A673 (cell line): ENCODE measurements at regions not wholly inside any gene's neighbourhood (a gene's known extent, or its start where the extent isn't known, plus 50 kb on each side); places are given as distances from the start of the nearest gene placed in this dataset.

Experiments
- CTCF ChIP-seq: fragments of 300-800, 200-600 bp; sonication (generic); conservative IDR thresholded peaks from 2 replicates; pipeline ENCODE4 v1.5.1; 2017; ENCODE audit warnings: low read depth, mild to moderate bottlenecking, antibody characterized with exemption, low read length, moderate library complexity, mixed read lengths
- EZH2 ChIP-seq: fragments of 200-600 bp; sonication (generic); IDR thresholded peaks from 2 replicates; pipeline ENCODE4 v1.6.1; 2017; ENCODE audit warnings: borderline replicate concordance, low read depth, mild to moderate bottlenecking, mixed read lengths, antibody characterized with exemption, low read length; ENCODE audit not compliant: poor library complexity, severe bottlenecking

DNA sequence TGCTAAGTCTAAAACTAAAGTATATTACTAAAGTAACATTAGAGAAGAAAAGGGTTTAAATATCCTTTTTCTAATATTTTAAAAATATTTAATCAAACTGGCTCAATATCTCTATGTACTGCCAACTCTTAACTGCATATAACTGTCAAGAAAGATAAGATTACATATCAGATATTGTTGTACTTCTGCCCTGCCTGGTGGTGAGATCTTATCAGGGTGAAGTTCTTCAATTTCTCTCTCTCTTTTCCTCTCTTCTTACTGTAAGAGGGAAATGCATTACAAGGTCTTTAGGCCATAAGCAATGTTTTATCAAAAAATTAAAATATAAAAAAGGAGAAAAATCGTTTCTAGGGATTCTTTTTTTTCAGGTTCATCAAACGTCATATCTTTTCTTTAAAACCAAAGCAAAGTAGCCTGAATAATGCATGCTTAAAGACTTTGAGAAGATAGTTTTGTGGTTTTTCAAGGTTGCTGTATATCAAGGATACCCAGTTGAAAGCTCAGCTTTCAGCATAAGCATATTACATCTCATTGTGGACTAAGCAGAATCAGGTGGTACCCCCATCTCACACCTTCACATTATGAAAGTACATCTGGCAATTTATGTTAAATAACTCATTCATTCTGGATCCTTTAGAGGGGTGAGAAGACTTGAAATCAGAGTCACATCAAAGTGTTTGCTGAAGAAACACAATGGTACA is 1625.7 kb upstream of the SLC10A2 start:
- TF ChIP-seq CTCF (no peak), EZH2 (no peak)
